HEK293 (cell line): ENCODE measurements at regions not wholly inside any gene's neighbourhood (a gene's known extent, or its start where the extent isn't known, plus 50 kb on each side); places are given as distances from the start of the nearest gene placed in this dataset.

Source experiments
- CTCF ChIP-seq: fragments of 450-650 bp; formaldehyde crosslinking; IDR thresholded peaks from 2 replicates; pipeline ENCODE4 v1.5.1; 2016; ENCODE audit warnings: missing biosample characterization, missing genetic modification characterization
- KLF16 ChIP-seq: fragments of 450-650 bp; formaldehyde crosslinking; IDR thresholded peaks from 2 replicates; pipeline ENCODE4 v1.5.1; 2017; ENCODE audit warnings: missing biosample characterization, missing genetic modification characterization
- REST ChIP-seq: fragments of 450-650 bp; formaldehyde crosslinking; IDR thresholded peaks from 2 replicates; pipeline ENCODE4 v1.5.1; 2016; ENCODE audit warnings: missing biosample characterization, missing genetic modification characterization
- YY1 ChIP-seq: fragments of 450-650 bp; formaldehyde crosslinking; IDR thresholded peaks from 2 replicates; pipeline ENCODE4 v1.5.1; 2018; ENCODE audit warnings: missing biosample characterization, missing genetic modification characterization
- ZBTB21 ChIP-seq: fragments of 450-650 bp; formaldehyde crosslinking; IDR thresholded peaks from 2 replicates; pipeline ENCODE4 v1.5.1; 2017; ENCODE audit warnings: missing biosample characterization, missing genetic modification characterization
- ZFP69B ChIP-seq: fragments of 450-650 bp; formaldehyde crosslinking; IDR thresholded peaks from 2 replicates; pipeline ENCODE4 v1.5.1; 2016; ENCODE audit warnings: missing biosample characterization, missing genetic modification characterization
- ZNF121 ChIP-seq: fragments of 450-650 bp; formaldehyde crosslinking; IDR thresholded peaks from 2 replicates; pipeline ENCODE4 v1.5.1; 2016; ENCODE audit warnings: missing biosample characterization, missing genetic modification characterization
- ZNF274 ChIP-seq, 2 experiments: fragments of 200-500 bp in 1 of 2; fragments of 450-650 bp in 1 of 2; sonication (Bioruptor generic) in 1 of 2; formaldehyde crosslinking in 1 of 2; IDR thresholded peaks; 2 replicates each; pipeline versions ENCODE4 v1.5.1 to v1.6.1; 2014 to 2016; ENCODE audit warnings: borderline replicate concordance in 1 of 2, inconsistent platforms in 1 of 2, low read length in 1 of 2, missing biosample characterization in 1 of 2, missing genetic modification characterization in 1 of 2
- ZNF292 ChIP-seq: fragments of 450-650 bp; formaldehyde crosslinking; IDR thresholded peaks from 2 replicates; pipeline ENCODE4 v1.5.1; 2016; ENCODE audit warnings: low read depth, missing biosample characterization, missing genetic modification characterization, borderline replicate concordance
- ZNF335 ChIP-seq: fragments of 450-650 bp; formaldehyde crosslinking; conservative IDR thresholded peaks from 2 replicates; pipeline ENCODE4 v1.5.1; 2016; ENCODE audit warnings: missing biosample characterization, missing genetic modification characterization
- ZNF521 ChIP-seq: fragments of 450-650 bp; formaldehyde crosslinking; IDR thresholded peaks from 2 replicates; pipeline ENCODE4 v1.5.1; 2017; ENCODE audit warnings: missing biosample characterization, mild to moderate bottlenecking, missing genetic modification characterization
- ZNF610 ChIP-seq: fragments of 450-650 bp; formaldehyde crosslinking; IDR thresholded peaks from 2 replicates; pipeline ENCODE4 v1.5.1; 2016; ENCODE audit warnings: missing biosample characterization, missing genetic modification characterization, borderline replicate concordance
- TF ChIP-seq, protein P1 (sequence below): fragments of 450-650 bp; formaldehyde crosslinking; IDR thresholded peaks from 2 replicates; pipeline ENCODE4 v1.5.1; 2016; ENCODE audit warnings: missing biosample characterization, missing genetic modification characterization
- TF ChIP-seq, protein P2 (sequence below): fragments of 450-650 bp; formaldehyde crosslinking; IDR thresholded peaks from 2 replicates; pipeline ENCODE4 v1.5.1; 2016; ENCODE audit warnings: missing biosample characterization, missing genetic modification characterization

DNA sequence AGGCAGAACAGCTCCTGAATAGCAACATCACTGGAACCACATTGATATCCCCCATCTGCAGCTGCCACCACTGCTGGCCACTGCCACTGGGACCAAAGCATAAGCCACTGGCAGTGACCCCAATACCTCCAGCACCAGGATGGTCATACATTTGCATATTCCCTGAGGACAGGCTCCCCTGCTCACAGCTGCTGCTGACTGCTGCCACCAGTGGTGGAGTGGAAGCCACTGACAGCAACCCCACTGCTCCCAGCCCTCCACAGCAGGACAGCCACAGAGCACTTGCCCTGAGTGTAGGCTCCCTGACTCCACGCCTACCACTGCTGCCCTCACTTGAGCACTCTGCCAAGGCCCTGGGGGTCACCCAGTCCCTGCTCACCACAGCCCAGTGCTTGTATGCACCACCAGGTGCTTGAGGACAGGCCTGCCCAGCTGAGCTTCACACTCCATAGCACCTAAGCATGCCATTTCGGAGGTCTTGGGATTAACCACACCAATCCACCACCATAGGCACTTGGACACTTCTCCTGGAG is 327.4 kb upstream of the RPS23 start:
- TF ChIP-seq CTCF (tag by site-specific recombination) (no peak), KLF16 (no peak), ZNF521 (tag by site-specific recombination) (no peak), ZNF121 (tag by site-specific recombination) (no peak), ZNF292 (tag by site-specific recombination) (no peak), ZBTB21 (no peak), ZNF610 (tag by site-specific recombination) (no peak), ZFP69B (no peak), ZNF274 (IDR thresholded peaks at IDR 0.05; ENCODE audit: low read length) (no peak), ZNF274 (tag by site-specific recombination; IDR thresholded peaks at IDR 0.05; ENCODE audit: borderline replicate concordance) (no peak), ZNF335 (tag by site-specific recombination) (no peak), REST (tag by site-specific recombination) (no peak), YY1 (tag by site-specific recombination) (no peak)
- TF ChIP-seq, protein P1, sequence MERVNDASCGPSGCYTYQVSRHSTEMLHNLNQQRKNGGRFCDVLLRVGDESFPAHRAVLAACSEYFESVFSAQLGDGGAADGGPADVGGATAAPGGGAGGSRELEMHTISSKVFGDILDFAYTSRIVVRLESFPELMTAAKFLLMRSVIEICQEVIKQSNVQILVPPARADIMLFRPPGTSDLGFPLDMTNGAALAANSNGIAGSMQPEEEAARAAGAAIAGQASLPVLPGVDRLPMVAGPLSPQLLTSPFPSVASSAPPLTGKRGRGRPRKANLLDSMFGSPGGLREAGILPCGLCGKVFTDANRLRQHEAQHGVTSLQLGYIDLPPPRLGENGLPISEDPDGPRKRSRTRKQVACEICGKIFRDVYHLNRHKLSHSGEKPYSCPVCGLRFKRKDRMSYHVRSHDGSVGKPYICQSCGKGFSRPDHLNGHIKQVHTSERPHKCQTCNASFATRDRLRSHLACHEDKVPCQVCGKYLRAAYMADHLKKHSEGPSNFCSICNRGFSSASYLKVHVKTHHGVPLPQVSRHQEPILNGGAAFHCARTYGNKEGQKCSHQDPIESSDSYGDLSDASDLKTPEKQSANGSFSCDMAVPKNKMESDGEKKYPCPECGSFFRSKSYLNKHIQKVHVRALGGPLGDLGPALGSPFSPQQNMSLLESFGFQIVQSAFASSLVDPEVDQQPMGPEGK (tag by site-specific recombination): no peak
- TF ChIP-seq, protein P2, sequence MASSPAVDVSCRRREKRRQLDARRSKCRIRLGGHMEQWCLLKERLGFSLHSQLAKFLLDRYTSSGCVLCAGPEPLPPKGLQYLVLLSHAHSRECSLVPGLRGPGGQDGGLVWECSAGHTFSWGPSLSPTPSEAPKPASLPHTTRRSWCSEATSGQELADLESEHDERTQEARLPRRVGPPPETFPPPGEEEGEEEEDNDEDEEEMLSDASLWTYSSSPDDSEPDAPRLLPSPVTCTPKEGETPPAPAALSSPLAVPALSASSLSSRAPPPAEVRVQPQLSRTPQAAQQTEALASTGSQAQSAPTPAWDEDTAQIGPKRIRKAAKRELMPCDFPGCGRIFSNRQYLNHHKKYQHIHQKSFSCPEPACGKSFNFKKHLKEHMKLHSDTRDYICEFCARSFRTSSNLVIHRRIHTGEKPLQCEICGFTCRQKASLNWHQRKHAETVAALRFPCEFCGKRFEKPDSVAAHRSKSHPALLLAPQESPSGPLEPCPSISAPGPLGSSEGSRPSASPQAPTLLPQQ: no peak
